ENCODE measurements at regions not wholly inside any gene's neighbourhood (a gene's known extent, or its start where the extent isn't known, plus 50 kb on each side); places are given as distances from the start of the nearest gene placed in this dataset.

DNA sequence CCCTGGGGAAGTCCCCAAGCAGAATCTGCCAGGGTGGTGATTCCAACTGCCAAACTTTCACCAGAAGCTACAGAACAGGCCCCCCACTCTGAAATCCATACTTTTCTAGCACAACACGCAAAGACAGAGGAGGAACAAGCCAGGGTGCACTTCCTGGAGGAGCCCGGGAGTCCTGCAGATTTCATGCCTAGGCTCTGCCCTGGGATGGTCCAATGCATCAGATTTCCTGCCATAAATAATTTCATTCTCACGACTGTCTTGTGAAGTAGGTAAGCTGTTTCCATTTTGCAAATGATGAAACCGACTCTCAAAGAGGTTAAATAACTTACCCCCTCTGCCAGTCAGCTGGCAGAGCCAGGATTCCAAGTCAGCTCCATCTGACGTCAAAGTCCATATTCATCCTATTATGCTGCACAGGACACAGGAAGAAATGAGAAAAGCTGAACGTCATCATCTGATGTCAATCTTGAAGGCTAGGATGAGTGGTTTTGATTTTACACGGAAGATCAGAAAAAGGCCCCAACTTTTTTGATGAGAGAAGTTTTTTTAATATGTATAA, 134.8 kb upstream of the IGF1R start:
- TF ChIP-seq, protein P1, sequence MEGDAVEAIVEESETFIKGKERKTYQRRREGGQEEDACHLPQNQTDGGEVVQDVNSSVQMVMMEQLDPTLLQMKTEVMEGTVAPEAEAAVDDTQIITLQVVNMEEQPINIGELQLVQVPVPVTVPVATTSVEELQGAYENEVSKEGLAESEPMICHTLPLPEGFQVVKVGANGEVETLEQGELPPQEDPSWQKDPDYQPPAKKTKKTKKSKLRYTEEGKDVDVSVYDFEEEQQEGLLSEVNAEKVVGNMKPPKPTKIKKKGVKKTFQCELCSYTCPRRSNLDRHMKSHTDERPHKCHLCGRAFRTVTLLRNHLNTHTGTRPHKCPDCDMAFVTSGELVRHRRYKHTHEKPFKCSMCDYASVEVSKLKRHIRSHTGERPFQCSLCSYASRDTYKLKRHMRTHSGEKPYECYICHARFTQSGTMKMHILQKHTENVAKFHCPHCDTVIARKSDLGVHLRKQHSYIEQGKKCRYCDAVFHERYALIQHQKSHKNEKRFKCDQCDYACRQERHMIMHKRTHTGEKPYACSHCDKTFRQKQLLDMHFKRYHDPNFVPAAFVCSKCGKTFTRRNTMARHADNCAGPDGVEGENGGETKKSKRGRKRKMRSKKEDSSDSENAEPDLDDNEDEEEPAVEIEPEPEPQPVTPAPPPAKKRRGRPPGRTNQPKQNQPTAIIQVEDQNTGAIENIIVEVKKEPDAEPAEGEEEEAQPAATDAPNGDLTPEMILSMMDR (IDR thresholded peaks at IDR 0.05) = no peak
- no peak for TF ChIP-seq POLR2A (IDR thresholded peaks at IDR 0.05)
- Histone ChIP-seq H3K4me3 (no peak overlapping the region), H3K9me3 (no peaks in the 10 kb centered on the region), H3K27ac (no peak overlapping the region), H3K36me3 (no peaks in the 10 kb centered on the region), H3K27me3 (no peaks in the 10 kb centered on the region), H3K4me1 (no peaks in the 10 kb centered on the region)
- no peak for DNase-seq
- intact Hi-C loops (cut with DNase I) = loop anchor here (10.0 kb wide), 1 partner anchor 561 kb away; no protein-coding TSS in a partner anchor
- 68 to 71% methylated on average over 6 to 7 of the region's 7 CpGs for WGBS, 2 donors

DNA sequence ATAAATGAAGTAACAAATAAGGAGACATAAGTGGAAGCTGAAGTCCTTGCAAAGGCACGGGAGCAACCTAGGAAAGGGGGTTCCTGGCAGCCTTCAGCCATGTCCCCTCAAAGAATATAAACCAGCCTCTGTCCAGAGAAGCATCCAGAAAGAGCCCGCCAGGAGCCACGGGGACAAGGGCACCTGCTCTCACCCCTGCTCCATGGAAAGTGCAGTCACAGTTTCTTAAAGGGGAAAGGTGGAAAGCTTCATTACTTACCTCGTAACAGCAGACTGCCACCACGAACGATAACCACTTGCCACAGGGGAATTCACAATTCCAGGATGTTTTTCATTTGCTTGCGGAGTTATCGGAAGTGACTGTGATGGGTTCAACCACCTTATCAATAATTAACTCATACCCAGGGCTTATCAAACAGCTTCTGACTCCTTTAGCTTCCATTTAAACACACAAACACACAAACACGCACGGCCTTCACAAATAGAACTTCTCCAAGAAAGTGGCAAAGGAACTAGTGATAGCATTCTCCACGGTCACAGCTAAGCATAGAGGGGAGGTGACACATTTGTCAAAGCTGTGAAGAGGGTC, 134.2 kb upstream of the IGF1R start:
- H3K9me3 ChIP-seq = no peaks in the 10 kb centered on the region
- H3K27ac ChIP-seq = no peak overlapping the region
- TF ChIP-seq, protein P1 (IDR thresholded peaks at IDR 0.05) = no peak
- TF ChIP-seq POLR2A (IDR thresholded peaks at IDR 0.05) = no peak
- no peak overlapping the region for H3K4me3 ChIP-seq
- no peak for DNase-seq
- 78 to 80% methylated on average over 11 of the region's 11 CpGs for WGBS, 2 donors
- H3K36me3 ChIP-seq = no peaks in the 10 kb centered on the region
- peaks cover 0 to 4% (median 0%) of the 10 kb centered on the region in 3 donors for H3K4me1 ChIP-seq
- intact Hi-C loops (cut with DNase I) = loop anchor here (10.0 kb wide), 1 partner anchor 561 kb away; no protein-coding TSS in a partner anchor
- no peaks in the 10 kb centered on the region for H3K27me3 ChIP-seq

DNA sequence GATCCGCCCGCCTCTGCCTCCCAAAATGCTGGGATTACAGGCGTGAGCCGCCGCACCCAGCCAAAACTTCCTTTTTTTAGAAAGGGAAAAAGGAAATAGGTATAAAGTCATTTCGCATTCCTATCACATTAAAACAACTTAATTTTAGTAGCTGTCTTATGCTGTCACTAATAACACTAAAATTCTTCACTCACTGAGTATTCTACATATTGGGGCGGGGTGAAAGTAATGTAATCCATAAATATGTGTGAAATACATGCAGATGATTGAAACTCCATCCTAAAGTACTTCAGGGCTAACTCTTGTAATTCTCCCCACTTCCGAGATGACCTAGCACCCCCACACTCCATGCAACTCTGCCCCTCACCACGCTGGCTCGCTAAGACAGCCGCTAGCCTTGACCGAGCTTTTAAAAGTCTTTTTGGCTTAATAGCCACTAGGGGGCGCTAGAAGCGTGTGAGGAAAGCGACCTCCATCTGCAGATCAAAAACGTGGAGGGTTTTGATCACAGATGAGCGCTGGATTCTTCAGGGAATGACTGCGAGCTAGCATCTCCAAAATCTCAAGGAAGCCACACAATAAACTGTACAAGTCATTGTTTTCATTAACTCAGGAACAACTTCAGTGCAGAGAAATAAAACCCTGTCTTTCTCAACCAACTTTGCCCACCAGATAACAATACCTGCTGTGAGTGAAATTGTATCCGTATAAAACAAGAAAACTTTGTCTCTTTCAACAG, 129.3 kb upstream of the IGF1R start:
- 15 to 36% methylated on average over 13 to 16 of the region's 19 CpGs for WGBS, 2 donors
- intact Hi-C loops (cut with DNase I) = loop anchor here (10.0 kb wide), 1 partner anchor 556 kb away; no protein-coding TSS in a partner anchor
- Histone ChIP-seq H3K27ac (no peak overlapping the region), H3K4me3 (no peak overlapping the region), H3K9me3 (no peaks in the 10 kb centered on the region), H3K4me1 (peaks cover 0 to 8% (median 0%) of the 10 kb centered on the region in 3 donors), H3K27me3 (no peaks in the 10 kb centered on the region), H3K36me3 (no peaks in the 10 kb centered on the region)
- DNase-seq = no peak
- TF ChIP-seq, protein P1 (IDR thresholded peaks at IDR 0.05) = peak; percentile 70 to 90 (median 80)
- TF ChIP-seq POLR2A (IDR thresholded peaks at IDR 0.05) = no peak

DNA sequence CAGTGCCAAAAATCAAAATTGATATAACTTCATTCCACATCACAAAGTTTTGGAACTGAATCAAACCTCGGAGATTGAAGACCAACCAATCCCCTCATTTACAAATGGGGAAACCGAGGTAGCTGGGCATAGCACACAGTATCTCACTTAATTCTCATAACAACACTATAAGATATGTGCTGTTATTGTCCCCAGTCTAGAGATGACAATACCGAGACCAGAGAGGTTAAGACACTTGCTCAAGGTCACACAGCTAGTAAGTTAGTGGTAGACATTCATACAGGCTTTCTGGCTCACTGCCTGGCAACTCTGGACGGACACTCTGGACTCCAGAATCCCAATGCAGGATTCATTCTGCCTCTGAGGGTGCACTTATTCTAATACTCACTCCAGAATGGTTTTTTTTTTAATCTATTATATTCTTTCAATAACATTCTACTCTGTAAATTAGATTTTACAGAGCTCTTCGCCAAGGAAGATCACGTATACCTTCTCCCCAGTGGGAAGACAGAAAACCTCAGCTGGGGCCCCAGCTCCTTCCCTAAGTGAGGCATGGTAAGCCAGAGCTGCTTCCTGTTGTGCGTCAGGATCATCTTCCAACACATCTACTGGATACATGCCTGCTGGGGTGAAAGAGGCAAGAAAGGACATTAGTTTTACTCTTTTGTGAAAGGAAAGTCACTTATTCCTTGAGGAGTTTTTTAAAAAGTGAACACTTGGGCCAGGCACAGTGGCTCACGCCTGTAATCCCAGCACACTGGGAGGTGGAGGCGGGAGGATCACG, 128.4 kb upstream of the IGF1R start:
- H3K36me3 ChIP-seq = no peaks in the 10 kb centered on the region
- no peak overlapping the region for H3K4me3 ChIP-seq
- no peaks in the 10 kb centered on the region for H3K27me3 ChIP-seq
- TF ChIP-seq POLR2A (IDR thresholded peaks at IDR 0.05) = no peak
- TF ChIP-seq, protein P1 (IDR thresholded peaks at IDR 0.05) = no peak
- intact Hi-C loops (cut with DNase I) = loop anchor here (5.0 to 10.0 kb wide), 2 partner anchors 127 to 555 kb away; partner anchors contain the start of gene IGF1R
- WGBS, 2 donors = 65 to 75% methylated on average over 10 of the region's 10 CpGs
- H3K4me1 ChIP-seq = peaks cover 0 to 8% (median 0%) of the 10 kb centered on the region in 3 donors
- no peak overlapping the region for H3K27ac ChIP-seq
- H3K9me3 ChIP-seq = no peaks in the 10 kb centered on the region
- no peak for DNase-seq

All from esophagus squamous epithelium (tissue), 5 donors.